K562 (cell line): ENCODE measurements at regions not wholly inside any gene's neighbourhood (a gene's known extent, or its start where the extent isn't known, plus 50 kb on each side); places are given as distances from the start of the nearest gene placed in this dataset.
A peak's percentile ranks its signal among the peaks of the same experiment; 100 is the strongest.

Experiments
- ATAC-seq: fragments of 200-7000 bp; cut with Tn5 transposase; 3 replicates; pipeline ENCODE4 v1.9.1; 2020; ENCODE audit warnings: moderate library complexity
- BruUV-seq: library from RNA; stranded (reverse); fragments of 400-500 nt; replicated peaks from 2 replicates; lab custom pipeline; 2021; lab: Mats Ljungman, UMichigan
- CTCF ChIA-PET: fragments of 300-600 bp; formaldehyde crosslinking; extraction: SDS; loops from one replicate; lab custom pipeline; 2021; ENCODE audit warnings: low intra/inter-chr PET ratio; lab: Yijun Ruan, JAX
- POLR2A ChIA-PET: fragments of 300-600, 350-650 bp; sonication (Branson Sonifier 250); formaldehyde crosslinking; extraction: SDS; loops from one replicate; lab custom pipeline; 2021; ENCODE audit warnings: antibody characterized with exemption, inconsistent platforms; lab: Yijun Ruan, JAX
- DNase-seq, 4 experiments: peaks; one replicate each; pipeline versions ENCODE4 v3.0.0 to v3.0.0-alpha.2; 2011 to 2018; ENCODE audit warnings: low spot score in 3 of 4, mixed read lengths in 3 of 4; ENCODE audit errors: extremely low read depth in 1 of 4
- FAIRE-seq: peaks from 2 replicates; lab custom pipeline; 2011; peaks lifted over from hg19 to GRCh38; lab: Jason Lieb, UNC
- H2AFZ ChIP-seq: 2 replicates; pipeline ENCODE4 v1.6.0; 2011; ENCODE audit warnings: low read depth, low read length, control low read depth, inconsistent platforms
- H3K27ac ChIP-seq: fragments of 200-600 bp; 3 replicates; pipeline ENCODE4 v1.8.0; 2011; ENCODE audit warnings: low read depth, mild to moderate bottlenecking, control low read depth, inconsistent platforms, low read length, moderate library complexity, mixed read lengths; ENCODE audit errors: extremely low read depth
- H3K27me3 ChIP-seq, 2 experiments: fragments of 300-600 bp in 1 of 2; 2 replicates in 1 of 2; 3 replicates in 1 of 2; pipeline versions ENCODE4 v1.6.0 to v1.8.0; 2011; ENCODE audit warnings: inconsistent platforms in 2 of 2, low read length in 2 of 2, mild to moderate bottlenecking in 1 of 2, mixed read lengths in 1 of 2, moderate library complexity in 1 of 2; ENCODE audit not compliant: control insufficient read depth in 2 of 2, insufficient read depth in 2 of 2
- H3K36me3 ChIP-seq: fragments of 300-600 bp; 3 replicates; pipeline ENCODE4 v1.8.0; 2011; ENCODE audit warnings: mild to moderate bottlenecking, low read length, inconsistent platforms; ENCODE audit not compliant: control insufficient read depth, insufficient read depth
- H3K4me1 ChIP-seq, 2 experiments: fragments of 200-600 bp in 1 of 2; replicated peaks in 1 of 2; 2 replicates in 1 of 2; 3 replicates in 1 of 2; pipeline versions ENCODE4 v1.5.1 to v1.8.0; 2011; ENCODE audit warnings: inconsistent platforms in 2 of 2, low read length in 2 of 2, mild to moderate bottlenecking in 1 of 2, mixed read lengths in 1 of 2, moderate library complexity in 1 of 2; ENCODE audit not compliant: control insufficient read depth in 2 of 2, insufficient read depth in 2 of 2
- H3K4me2 ChIP-seq: 2 replicates; pipeline ENCODE4 v1.6.1; 2011; ENCODE audit warnings: low read length, control low read depth, inconsistent platforms, mixed read lengths; ENCODE audit not compliant: insufficient read depth
- H3K4me3 ChIP-seq: fragments of 200-600 bp; sonication (generic), shearing (Covaris generic); 2 replicates; pipeline ENCODE4 v1.5.1; 2016; ENCODE audit warnings: control low read depth, inconsistent platforms
- H3K79me2 ChIP-seq: fragments of 200-600 bp; 3 replicates; pipeline ENCODE4 v1.8.0; 2011; ENCODE audit warnings: low read length, inconsistent platforms; ENCODE audit not compliant: control insufficient read depth, insufficient read depth
- H3K9ac ChIP-seq, 2 experiments: 2 replicates each; pipeline versions ENCODE4 v1.6.0 to v1.6.1; 2011; ENCODE audit warnings: low read depth in 2 of 2, low read length in 2 of 2, control low read depth in 1 of 2, inconsistent platforms in 1 of 2, mild to moderate bottlenecking in 1 of 2, mixed read lengths in 1 of 2; ENCODE audit not compliant: insufficient read depth in 1 of 2
- H3K9me1 ChIP-seq: one replicate; pipeline ENCODE4 v1.6.0; 2011; ENCODE audit warnings: inconsistent platforms, mild to moderate bottlenecking, low read length, moderate library complexity; ENCODE audit not compliant: control insufficient read depth, insufficient read depth
- H3K9me3 ChIP-seq: replicated peaks from 2 replicates; pipeline ENCODE4 v1.5.1; 2011; ENCODE audit warnings: low read depth, low read length, inconsistent platforms; ENCODE audit not compliant: control insufficient read depth, insufficient read depth
- H4K20me1 ChIP-seq: replicated peaks from 2 replicates; pipeline ENCODE4 v1.6.1; 2011; ENCODE audit warnings: low read length, inconsistent platforms, mixed read lengths; ENCODE audit not compliant: control insufficient read depth, insufficient read depth
- CREB1 ChIP-seq, 2 experiments: sonication (generic) in 1 of 2; formaldehyde crosslinking in 1 of 2; IDR thresholded peaks; 2 replicates each; pipeline versions ENCODE4 v1.6.1 to v1.8.0; 2012 to 2022; ENCODE audit warnings: inconsistent platforms in 1 of 2, mild to moderate bottlenecking in 1 of 2, missing genetic modification reagents in 1 of 2, moderate library complexity in 1 of 2
- RFX5 ChIP-seq: IDR thresholded peaks from 2 replicates; pipeline ENCODE4 v1.6.1; 2011; ENCODE audit warnings: low read depth, mild to moderate bottlenecking, improper control_type of control experiment, low read length
- SREBF2 ChIP-seq: sonication (generic); formaldehyde crosslinking; IDR thresholded peaks from 2 replicates; pipeline ENCODE4 v1.4.0; 2020; ENCODE audit warnings: mild to moderate bottlenecking, missing genetic modification reagents
- TBP ChIP-seq: optimal IDR thresholded peaks from 2 replicates; pipeline ENCODE3; 2011; ENCODE audit warnings: low read depth, low read length, improper control_type of control experiment
- WGBS: fragments of 100-300 bp; shearing (Covaris generic); methylation state at CpG from one replicate; pipeline ENCODE4 v1.1.6; 2016; ENCODE audit warnings: low coverage, mixed read lengths; ENCODE audit not compliant: insufficient coverage; ENCODE audit errors: missing lambda C conversion rate; 5-methylcytosine and 5-hydroxymethylcytosine counted together
- in situ Hi-C: fragments of 300-500 bp; cut with MboI; formaldehyde crosslinking; loops from 4 replicates; pipeline ENCODE4 v1.15.0; 2018; ENCODE audit warnings: inconsistent platforms, mixed read lengths
- intact Hi-C: fragments of 100-400 bp; cut with micrococcal nuclease; formaldehyde crosslinking; loops from 2 replicates; pipeline ENCODE4 v1.14.2; 2022

DNA sequence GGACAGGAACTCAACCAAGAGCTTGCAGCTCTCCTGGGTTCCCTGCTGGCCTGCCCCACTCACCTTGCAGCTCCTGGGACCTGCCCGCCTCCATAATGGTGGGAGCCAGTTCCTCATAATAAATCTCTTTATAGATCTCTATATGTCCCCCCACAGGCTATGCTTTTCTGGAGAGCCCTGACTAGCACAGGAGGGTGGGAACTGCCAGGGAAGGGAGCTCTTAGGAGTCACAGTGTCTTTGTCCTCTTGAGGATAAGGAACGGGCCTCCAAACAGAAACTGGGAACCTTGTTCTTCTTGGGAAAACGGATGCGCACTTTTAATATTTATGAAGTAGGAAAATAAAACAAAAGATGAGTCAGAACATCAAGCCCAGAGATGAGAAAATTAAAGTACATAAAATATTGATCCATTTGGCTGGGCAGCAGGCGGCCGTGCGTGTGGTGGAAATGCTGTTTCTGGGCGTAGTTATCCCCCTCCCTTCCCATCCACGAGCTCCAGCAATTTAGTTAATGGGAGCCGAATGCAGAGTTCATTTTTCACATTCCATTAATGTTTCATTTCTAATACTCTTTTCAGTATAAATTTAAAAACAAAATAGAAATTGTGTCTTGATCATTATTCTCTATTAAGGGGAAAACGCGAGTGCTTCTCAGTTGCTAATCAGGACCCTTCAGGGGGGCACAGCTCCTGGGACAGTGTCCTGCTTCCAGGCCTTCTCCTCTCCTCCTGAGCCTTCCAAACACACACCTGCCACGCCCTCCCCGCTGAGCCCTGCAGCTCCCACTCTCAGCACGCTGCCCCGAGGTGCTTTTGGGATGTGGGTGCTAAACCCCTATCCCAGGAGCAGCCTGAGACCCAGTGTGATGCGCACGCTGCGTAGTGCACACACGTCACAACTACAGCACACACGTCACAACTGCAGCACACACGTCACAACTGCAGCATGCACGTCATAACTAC lies 323.3 kb upstream of the AJAP1 start:
- Histone ChIP-seq H4K20me1 (no peaks in the 10 kb centered on the region; the same call in 1 of the 2 replicates), H3K4me2 (no peak overlapping the region), H3K27me3 (no peaks in the 10 kb centered on the region; a peak in 1 of 5 replicates), H3K27ac (no peak overlapping the region), H2AFZ (no peak overlapping the region), H3K9me3 (no peaks in the 10 kb centered on the region), H3K36me3 (no peaks in the 10 kb centered on the region), H3K4me1 (no peaks in the 10 kb centered on the region; a peak in 1 of 5 replicates), H3K79me2 (no peaks in the 10 kb centered on the region), H3K4me3 (no peak overlapping the region), H3K9me1 (no peaks in the 10 kb centered on the region), H3K9ac (no peak overlapping the region)
- ChIA-PET CTCF (no interaction called here), POLR2A (interaction anchor here (0.5 to 0.6 kb wide), 2 partner anchors 161 to 1020 kb away, joined by 3 to 5 read pairs; no protein-coding TSS in a partner anchor)
- ATAC-seq, result no peak
- no TSS peak for BruUV-seq
- intact Hi-C loops, result no loop called here
- in situ Hi-C loops, result no loop called here
- FAIRE-seq, result no peak
- DNase-seq, result no peak
- no peak for TF ChIP-seq RFX5
- no peak for TF ChIP-seq SREBF2 (CRISPR knock-in tag)
- TF ChIP-seq CREB1 (IDR thresholded peaks at IDR 0.05), result no peak
- TF ChIP-seq CREB1 (CRISPR knock-in tag; IDR thresholded peaks at IDR 0.05), result peak; percentile 74
- TF ChIP-seq, all 486 proteins: peak for 1
- 4% methylated on average over 23 of the region's 23 CpGs for WGBS

DNA sequence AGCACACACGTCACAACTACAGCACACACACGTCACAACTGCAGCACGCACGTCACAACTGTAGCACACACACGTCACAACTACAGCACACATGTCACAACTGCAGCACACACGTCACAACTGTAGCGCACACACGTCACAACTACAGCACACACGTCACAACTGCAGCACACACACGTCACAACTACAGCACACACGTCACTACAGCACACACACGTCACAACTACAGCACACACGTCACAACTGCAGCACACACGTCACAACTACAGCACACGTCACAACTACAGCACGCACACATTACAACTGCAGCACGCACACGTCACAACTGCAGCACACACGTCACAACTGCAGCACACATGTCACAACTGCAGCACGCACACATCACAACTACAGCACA lies 322.6 kb upstream of the AJAP1 start:
- ChIA-PET CTCF (no interaction called here), POLR2A (no interaction called here)
- H3K27me3 ChIP-seq, result no peaks in the 10 kb centered on the region; a peak in 1 of 5 replicates
- no peaks in the 10 kb centered on the region for H3K79me2 ChIP-seq
- ATAC-seq, result no peak
- H3K4me3 ChIP-seq, result no peak overlapping the region
- no peak for DNase-seq
- FAIRE-seq, result peak; percentile 42
- H3K9me1 ChIP-seq, result no peaks in the 10 kb centered on the region
- no peak overlapping the region for H3K27ac ChIP-seq
- no TSS peak for BruUV-seq
- no peaks in the 10 kb centered on the region; the same call in 1 of the 2 replicates for H3K9me3 ChIP-seq
- no peaks in the 10 kb centered on the region for H3K36me3 ChIP-seq
- no peak overlapping the region for H3K9ac ChIP-seq
- no peak overlapping the region for H2AFZ ChIP-seq
- TF ChIP-seq CREB1 (IDR thresholded peaks at IDR 0.05) (peak; percentile 89), CREB1 (CRISPR knock-in tag; IDR thresholded peaks at IDR 0.05) (peak; percentile 64; the same call in 1 of the 2 replicates), TBP (no peak)
- no peaks in the 10 kb centered on the region; a peak in 1 of 5 replicates for H3K4me1 ChIP-seq
- in situ Hi-C loops, result no loop called here
- H4K20me1 ChIP-seq, result no peaks in the 10 kb centered on the region; the same call in 1 of the 2 replicates
- H3K4me2 ChIP-seq, result no peak overlapping the region
- WGBS, result 6% methylated on average over 11 of the region's 20 CpGs
- intact Hi-C loops, result no loop called here
